NCI-H128 (cell line): ENCODE measurements at regions not wholly inside any gene's neighbourhood (a gene's known extent, or its start where the extent isn't known, plus 50 kb on each side); places are given as distances from the start of the nearest gene placed in this dataset.

Experiments used
- DNase-seq: peaks from one replicate; lab custom pipeline; 2025; ENCODE audit not compliant: unreplicated experiment; lab: John Stamatoyannopoulos, UW

DNA sequence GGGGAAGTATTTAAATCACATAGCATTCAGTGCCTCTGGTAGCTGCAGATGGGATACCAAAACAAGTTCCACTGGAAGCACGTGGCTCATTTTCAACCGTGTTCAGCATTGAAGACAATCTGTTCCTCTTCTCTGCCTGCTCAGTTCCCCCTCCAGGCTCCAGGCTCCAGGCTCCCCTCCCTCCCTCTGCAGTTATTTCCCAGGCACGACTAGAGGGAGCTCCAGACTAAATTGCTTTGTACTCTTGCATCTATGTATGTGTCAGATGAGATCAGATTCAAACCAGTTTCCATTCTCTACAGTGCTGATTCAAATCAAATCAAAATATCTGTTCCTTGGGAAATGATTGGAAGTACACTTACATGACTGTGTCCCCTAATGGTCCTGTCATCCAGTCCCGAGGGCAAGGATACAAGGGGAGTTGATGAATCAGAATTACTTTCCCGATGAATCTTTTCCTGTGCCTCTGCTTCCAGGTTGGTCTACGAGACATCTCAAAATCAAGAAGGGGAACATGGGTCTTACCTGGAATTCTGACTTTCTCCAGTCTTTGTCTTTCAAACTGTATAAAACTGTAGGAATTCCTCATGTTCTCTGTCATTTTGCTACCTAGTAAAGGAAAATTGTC lies 600.5 kb downstream of the EDEM1 start:
- DNase-seq = no peak

DNA sequence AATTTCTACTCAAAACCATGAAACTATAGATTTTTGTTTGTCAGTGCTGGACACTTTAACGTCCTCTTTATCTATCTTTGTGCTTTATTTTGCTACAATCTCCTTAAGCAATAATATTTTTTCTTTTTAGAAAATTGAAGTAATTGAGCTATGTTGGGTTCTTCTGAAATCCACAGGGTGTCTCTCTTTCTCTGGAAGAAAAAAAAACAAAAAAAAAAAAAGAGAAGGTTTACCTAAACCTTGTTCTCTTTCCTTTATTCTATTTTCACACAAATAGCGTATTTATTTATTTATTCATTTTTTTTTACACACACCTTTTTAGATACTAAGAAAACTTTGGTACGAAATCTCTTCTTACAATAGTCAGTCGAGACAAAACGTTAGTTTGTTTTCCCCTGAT lies 601.0 kb downstream of the EDEM1 start:
- DNase-seq = no peak

GRCh38 chr3:5791558-5791957 lies 604.1 kb downstream of the EDEM1 start:
- no peak for DNase-seq

GRCh38 chr3:5796541-5796940 lies 609.0 kb downstream of the EDEM1 start:
- DNase-seq = no peak

- no peak for DNase-seq
Measured at GRCh38 chr3:5798809-5799208, 611.3 kb downstream of the EDEM1 start.

- no peak for DNase-seq
Measured at GRCh38 chr3:5799398-5799797, 611.9 kb downstream of the EDEM1 start.

GRCh38 chr3:5800965-5801364 lies 613.5 kb downstream of the EDEM1 start:
- DNase-seq = no peak

DNA sequence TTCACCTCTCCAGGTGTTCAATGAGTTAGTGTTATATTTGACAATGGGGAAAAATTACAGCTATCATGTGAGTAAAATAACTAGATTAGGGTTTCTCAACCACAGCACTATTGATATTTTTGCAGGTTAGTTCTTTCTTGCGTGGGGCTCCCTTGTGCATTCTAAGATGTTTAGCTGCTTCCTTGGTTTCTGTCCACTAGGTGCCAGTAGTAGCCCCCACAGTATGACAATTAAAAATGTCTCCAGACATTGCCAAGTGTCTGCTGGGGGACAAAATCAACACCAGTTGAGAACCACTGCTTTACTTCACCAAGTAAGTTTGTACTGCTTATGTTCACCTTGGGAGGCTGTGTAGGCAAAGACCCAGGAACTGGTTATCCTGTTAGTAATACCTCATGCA lies 618.7 kb downstream of the EDEM1 start:
- no peak for DNase-seq

DNA sequence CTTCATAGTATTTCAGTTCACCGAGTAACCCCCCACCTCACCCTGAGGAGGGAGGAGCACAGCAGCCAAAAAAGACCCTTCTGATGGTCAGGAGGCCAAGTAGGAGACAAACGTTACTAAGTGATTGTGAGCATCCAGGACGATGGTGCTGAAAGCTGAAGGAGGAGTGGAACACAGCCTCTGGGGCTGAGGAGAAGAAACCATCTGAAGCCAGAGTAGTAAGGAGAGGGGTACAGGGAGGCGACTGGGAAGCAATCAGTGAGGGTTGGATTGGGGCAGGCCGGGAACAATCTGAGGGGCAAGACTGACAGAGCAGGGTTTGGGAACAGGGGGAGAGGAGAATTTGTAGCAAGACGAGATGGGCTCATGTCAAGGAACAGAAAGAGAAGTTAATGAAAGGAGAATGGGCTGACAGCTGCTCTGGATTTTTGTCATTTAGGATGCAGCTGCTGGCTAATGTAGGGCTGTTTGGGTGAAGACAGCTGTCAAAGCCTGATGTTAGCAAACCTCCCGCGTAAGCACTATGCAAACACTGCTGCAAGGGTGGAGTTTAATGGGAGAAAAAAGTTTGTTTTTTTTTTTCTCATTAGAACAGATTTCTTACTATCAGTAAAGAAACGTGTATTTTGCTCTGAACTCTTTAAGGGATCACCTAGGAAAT lies 622.2 kb downstream of the EDEM1 start:
- DNase-seq = no peak

DNA sequence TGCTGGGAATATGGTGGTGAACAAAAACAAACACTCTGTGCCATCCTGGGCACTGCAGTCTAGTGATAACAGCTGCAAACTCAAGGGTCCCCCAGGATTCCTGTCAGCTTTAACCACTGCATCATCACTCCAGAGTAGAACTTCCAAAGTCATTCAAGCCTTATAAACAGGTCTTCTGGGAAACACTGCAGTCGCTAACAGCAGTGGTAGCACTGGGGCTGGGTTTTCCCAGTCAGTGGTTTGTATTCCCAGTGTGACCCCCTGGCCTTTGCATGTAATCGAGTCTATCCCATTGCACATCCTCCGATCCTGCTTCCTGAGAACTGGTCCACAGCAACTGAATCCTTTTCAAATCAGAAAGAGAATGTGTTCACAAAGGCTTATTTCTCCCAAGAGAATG lies 623.5 kb downstream of the EDEM1 start:
- DNase-seq = no peak

DNA sequence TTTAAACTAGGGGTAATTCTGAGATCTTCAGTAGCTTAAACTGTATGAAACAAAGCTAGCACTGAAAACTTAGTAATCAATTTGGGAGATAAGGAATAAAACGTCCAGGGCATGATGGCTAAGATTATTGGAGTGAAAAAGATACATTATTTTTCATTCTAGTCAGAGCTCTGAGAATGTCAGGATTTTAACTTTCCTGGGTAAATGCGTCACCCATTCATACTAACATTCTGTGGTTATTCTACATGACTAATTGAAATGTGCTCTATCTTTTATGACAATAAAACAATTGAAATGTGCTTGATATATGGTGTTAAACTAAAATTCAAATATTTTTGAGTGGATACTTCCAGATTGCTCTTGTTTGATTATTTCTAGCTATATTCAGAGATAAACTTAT lies 626.0 kb downstream of the EDEM1 start:
- no peak for DNase-seq

- no peak for DNase-seq
Measured at GRCh38 chr3:5822843-5823242, 635.3 kb downstream of the EDEM1 start.

DNA sequence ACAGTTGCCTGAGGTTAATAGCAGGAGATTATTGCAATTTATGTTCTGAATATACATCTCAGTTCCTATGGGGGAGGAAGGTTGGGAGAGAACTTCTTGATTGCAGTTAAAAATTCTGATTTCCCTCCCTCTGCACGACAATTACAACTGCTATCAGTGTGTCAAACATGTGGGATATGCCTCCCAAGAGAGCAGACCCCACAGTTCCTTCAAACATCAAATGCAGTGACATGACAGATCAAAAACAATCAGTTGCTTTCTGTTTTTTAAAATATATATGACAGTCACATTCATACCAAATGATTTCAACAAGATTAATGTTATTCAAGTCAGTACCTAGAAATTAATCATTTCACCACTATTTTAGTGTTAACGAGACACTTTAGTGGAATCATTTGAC lies 639.0 kb downstream of the EDEM1 start:
- DNase-seq = no peak

DNA sequence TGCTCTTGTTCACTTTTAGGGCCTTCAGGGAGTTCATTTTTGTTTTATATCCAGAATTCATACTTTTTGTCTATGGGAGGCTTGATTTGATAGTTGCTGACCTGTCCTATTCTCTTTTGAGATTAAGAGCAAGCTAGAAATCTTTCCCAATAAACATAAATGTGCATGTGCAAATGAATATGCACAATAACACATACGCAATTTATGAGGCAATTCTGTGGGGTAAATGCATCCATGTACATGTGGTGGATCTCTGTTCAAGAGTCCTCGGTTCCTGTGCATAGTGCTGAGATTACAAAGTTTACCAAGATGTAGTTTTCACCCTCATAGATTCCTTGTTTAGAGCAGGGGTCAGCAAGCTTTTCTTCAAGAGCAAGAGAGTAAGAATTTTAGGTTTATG lies 640.7 kb downstream of the EDEM1 start:
- no peak for DNase-seq

GRCh38 chr3:5840056-5840455 lies 652.5 kb downstream of the EDEM1 start:
- no peak for DNase-seq

- DNase-seq = no peak
Measured at GRCh38 chr3:5841599-5841998, 654.1 kb downstream of the EDEM1 start.

DNA sequence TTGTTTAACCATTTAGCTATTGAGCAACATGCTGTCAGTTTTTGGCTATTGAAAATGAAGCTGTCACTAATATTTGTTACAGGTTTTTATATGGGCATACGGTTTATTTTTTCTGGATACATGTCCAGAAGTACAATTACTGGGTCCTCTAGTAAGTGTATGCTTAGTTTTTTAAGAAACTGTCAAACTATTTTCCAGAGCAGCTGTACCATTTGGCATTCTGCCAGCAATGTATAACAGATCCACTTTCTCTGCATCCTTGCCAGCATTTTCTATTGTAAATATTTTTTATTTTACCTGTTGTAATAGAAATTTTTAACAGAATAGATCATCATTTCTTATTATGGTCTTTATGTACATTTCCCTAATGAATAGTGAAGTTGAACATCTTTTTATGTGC lies 658.8 kb downstream of the EDEM1 start:
- DNase-seq = no peak

DNA sequence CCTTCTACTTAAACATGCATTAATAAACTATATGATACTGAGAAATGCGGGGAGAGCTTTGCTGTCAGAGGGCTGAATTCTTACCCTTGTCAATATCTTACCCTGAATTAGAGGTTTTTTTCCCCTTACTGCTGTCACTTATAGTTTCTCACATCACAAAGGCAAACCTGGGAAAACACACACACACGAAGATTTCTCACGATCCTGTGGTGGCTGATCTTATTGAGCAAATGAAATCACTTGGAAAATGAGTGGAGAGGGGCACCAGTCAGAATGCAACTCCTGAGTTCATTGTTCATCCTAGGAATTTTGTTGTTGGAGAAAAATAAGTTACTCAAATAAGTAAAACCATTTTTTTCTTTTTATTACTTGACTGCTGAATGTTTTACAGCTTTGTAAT lies 673.6 kb downstream of the EDEM1 start:
- DNase-seq = no peak

- no peak for DNase-seq
Measured at GRCh38 chr3:5874931-5875341, 687.4 kb downstream of the EDEM1 start.

DNA sequence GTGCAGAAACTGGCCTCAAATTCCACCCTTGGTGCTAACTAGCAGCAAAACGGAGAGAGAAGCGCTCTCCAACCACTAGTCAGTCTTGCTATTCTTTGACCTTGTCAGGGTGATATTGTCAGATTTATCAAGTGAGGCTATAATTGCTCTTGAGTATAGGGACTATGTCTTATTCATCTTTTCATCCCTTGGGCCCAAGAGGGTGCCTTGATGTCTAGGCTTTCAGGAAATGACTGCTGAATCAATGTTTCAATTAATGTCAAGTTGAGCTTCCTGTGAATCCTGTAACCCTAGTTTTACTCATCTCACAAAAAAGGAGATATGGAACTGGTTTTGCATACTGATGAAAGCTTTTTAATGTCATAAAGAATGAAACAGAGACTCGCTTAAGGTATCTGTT lies 701.3 kb downstream of the EDEM1 start:
- no peak for DNase-seq

- no peak for DNase-seq
Measured at GRCh38 chr3:5889374-5889773, 701.9 kb downstream of the EDEM1 start.

DNA sequence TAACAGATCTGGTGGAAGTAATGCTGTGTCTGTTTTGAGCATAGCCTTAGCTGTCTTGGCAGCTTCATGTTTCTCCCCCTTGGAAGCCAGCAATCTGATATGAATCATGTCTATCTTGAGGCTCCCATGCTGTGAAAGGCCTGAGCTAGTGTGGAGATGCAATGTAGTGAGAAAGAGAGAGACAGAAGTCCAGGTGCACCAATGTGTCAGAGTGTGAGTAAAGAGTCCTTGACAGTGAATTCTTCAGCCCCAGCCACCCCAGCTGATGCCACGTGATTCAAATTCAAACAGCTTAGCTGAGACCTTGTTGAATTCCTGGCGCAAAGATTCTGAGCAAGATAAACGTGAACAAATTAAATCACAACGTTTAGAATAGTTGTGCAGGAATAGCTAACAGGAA lies 704.2 kb downstream of the EDEM1 start:
- no peak for DNase-seq

GRCh38 chr3:5898106-5898505 lies 710.6 kb downstream of the EDEM1 start:
- no peak for DNase-seq
